Skeletal muscle cell (primary cell): ENCODE measurements at regions not wholly inside any gene's neighbourhood (a gene's known extent, or its start where the extent isn't known, plus 50 kb on each side); places are given as distances from the start of the nearest gene placed in this dataset.
A peak's percentile ranks its signal among the peaks of the same experiment; 100 is the strongest.
"Not testable (repeated sequence)": the region's sequence is repeated elsewhere in the genome, so short reads cannot be mapped to it uniquely, and the experiment has no call there.

Experiments
- DNase-seq: peaks from one replicate; pipeline ENCODE4 v3.0.0-alpha.2; 2010; ENCODE audit warnings: low read depth
- H3K4me3 ChIP-seq: 2 replicates; pipeline ENCODE4 v1.5.1; 2011; ENCODE audit warnings: low read depth, mild to moderate bottlenecking, control low read depth, low read length, moderate library complexity

GRCh38 chr7:55706451-55707195 is 134.3 kb upstream of the VOPP1 start:
- H3K4me3 ChIP-seq, result not testable (repeated sequence)

GRCh38 chr7:55705728-55706450 is 133.6 kb upstream of the VOPP1 start:
- not testable (repeated sequence) for H3K4me3 ChIP-seq, DNase-seq

More at GRCh38 chr7:55706451-55707195, 134.3 kb upstream of the VOPP1 start:
- not testable (repeated sequence) for DNase-seq

GRCh38 chr7:55702831-55703230 is 130.5 kb upstream of the VOPP1 start:
- H3K4me3 ChIP-seq, DNase-seq: not testable (repeated sequence)

- DNase-seq, H3K4me3 ChIP-seq: not testable (repeated sequence)
These were observed 127.1 kb upstream of the VOPP1 start for GRCh38 chr7:55699450-55699842.

GRCh38 chr7:55698607-55699449 is 126.5 kb upstream of the VOPP1 start:
- H3K4me3 ChIP-seq, DNase-seq: not testable (repeated sequence)

GRCh38 chr7:55695893-55696701 is 123.8 kb upstream of the VOPP1 start:
- peak; percentile 17 for DNase-seq
- H3K4me3 ChIP-seq, result not testable (repeated sequence)

GRCh38 chr7:55694484-55694883 is 122.2 kb upstream of the VOPP1 start:
- DNase-seq, H3K4me3 ChIP-seq: not testable (repeated sequence)

- not testable (repeated sequence) for DNase-seq, H3K4me3 ChIP-seq
These were observed 116.7 kb upstream of the VOPP1 start for GRCh38 chr7:55688684-55689681.

GRCh38 chr7:55688261-55688660 is 116.0 kb upstream of the VOPP1 start:
- not testable (repeated sequence) for DNase-seq, H3K4me3 ChIP-seq

- H3K4me3 ChIP-seq, DNase-seq: not testable (repeated sequence)
These were observed 115.0 kb upstream of the VOPP1 start for GRCh38 chr7:55687252-55687651.

GRCh38 chr7:55686771-55687170 is 114.5 kb upstream of the VOPP1 start:
- not testable (repeated sequence) for DNase-seq, H3K4me3 ChIP-seq

- H3K4me3 ChIP-seq, DNase-seq: not testable (repeated sequence)
These were observed 111.2 kb upstream of the VOPP1 start for GRCh38 chr7:55683501-55683900.

GRCh38 chr7:55675589-55675988 is 103.3 kb upstream of the VOPP1 start:
- not testable (repeated sequence) for H3K4me3 ChIP-seq, DNase-seq

GRCh38 chr7:55673525-55673924 is 101.2 kb upstream of the VOPP1 start:
- not testable (repeated sequence) for DNase-seq, H3K4me3 ChIP-seq

- not testable (repeated sequence) for H3K4me3 ChIP-seq, DNase-seq
These were observed 99.8 kb upstream of the VOPP1 start for GRCh38 chr7:55672084-55672483.

- no peak overlapping the region for H3K4me3 ChIP-seq
- DNase-seq, result no peak
These were observed 85.4 kb upstream of the VOPP1 start for GRCh38 chr7:55657654-55658053.

GRCh38 chr7:55651057-55651456 is 78.8 kb upstream of the VOPP1 start:
- H3K4me3 ChIP-seq, result no peak overlapping the region
- no peak for DNase-seq

GRCh38 chr7:55649238-55649637 is 76.9 kb upstream of the VOPP1 start:
- no peak overlapping the region for H3K4me3 ChIP-seq
- no peak for DNase-seq
